NCI-H187 treated with DMSO at 0.1 percent for 48 hours (cell line): ENCODE measurements at regions not wholly inside any gene's neighbourhood (a gene's known extent, or its start where the extent isn't known, plus 50 kb on each side); places are given as distances from the start of the nearest gene placed in this dataset.
A peak's percentile ranks its signal among the peaks of the same experiment; 100 is the strongest.
"Not testable (repeated sequence)": the region's sequence is repeated elsewhere in the genome, so short reads cannot be mapped to it uniquely, and the experiment has no call there.

Source experiments
- DNase-seq: peaks from one replicate; lab custom pipeline; 2025; lab: John Stamatoyannopoulos, UW

GRCh38 chr11:93902921-93903320, 52.5 kb upstream of the VSTM5 start:
- no peak for DNase-seq

GRCh38 chr11:93903989-93904388, 53.6 kb upstream of the VSTM5 start:
- no peak for DNase-seq

- no peak for DNase-seq
These were observed 54.3 kb upstream of the VSTM5 start for GRCh38 chr11:93904716-93905115.

GRCh38 chr11:93905384-93905783, 55.0 kb upstream of the VSTM5 start:
- no peak for DNase-seq

GRCh38 chr11:93906486-93906885, 56.1 kb upstream of the VSTM5 start:
- no peak for DNase-seq

GRCh38 chr11:93907901-93908300, 57.5 kb upstream of the VSTM5 start:
- DNase-seq, result no peak

- no peak for DNase-seq
These were observed 58.3 kb upstream of the VSTM5 start for GRCh38 chr11:93908689-93909088.

- DNase-seq, result no peak
These were observed 67.3 kb upstream of the VSTM5 start for GRCh38 chr11:93917673-93918072.

- peak; percentile 77 for DNase-seq
These were observed 71.5 kb upstream of the VSTM5 start for GRCh38 chr11:93921695-93922468.

GRCh38 chr11:93922830-93923229, 72.4 kb upstream of the VSTM5 start:
- no peak for DNase-seq

GRCh38 chr11:93926099-93926498, 75.7 kb upstream of the VSTM5 start:
- DNase-seq, result not testable (repeated sequence)

GRCh38 chr11:93929407-93929806, 79.0 kb upstream of the VSTM5 start:
- no peak for DNase-seq

GRCh38 chr11:93933230-93933629, 82.8 kb upstream of the VSTM5 start:
- no peak for DNase-seq

- peak; percentile 80 for DNase-seq
These were observed 85.3 kb upstream of the HEPHL1 start for GRCh38 chr11:93935826-93936225.

- DNase-seq, result peak; percentile 20
These were observed 84.7 kb upstream of the HEPHL1 start for GRCh38 chr11:93936460-93936859.

GRCh38 chr11:93939084-93939760, 81.9 kb upstream of the HEPHL1 start:
- no peak for DNase-seq

GRCh38 chr11:93940395-93940794, 80.8 kb upstream of the HEPHL1 start:
- DNase-seq, result no peak

- DNase-seq, result no peak
These were observed 79.0 kb upstream of the HEPHL1 start for GRCh38 chr11:93942176-93942575.

GRCh38 chr11:93945596-93945995, 75.6 kb upstream of the HEPHL1 start:
- DNase-seq, result no peak

GRCh38 chr11:93952082-93952780, 68.9 kb upstream of the HEPHL1 start:
- no peak for DNase-seq

GRCh38 chr11:93957397-93957952, 63.7 kb upstream of the HEPHL1 start:
- no peak for DNase-seq

GRCh38 chr11:93958991-93959390, 62.2 kb upstream of the HEPHL1 start:
- no peak for DNase-seq

GRCh38 chr11:93959663-93960062, 61.5 kb upstream of the HEPHL1 start:
- no peak for DNase-seq
